ENCODE measurements at regions not wholly inside any gene's neighbourhood (a gene's known extent, or its start where the extent isn't known, plus 50 kb on each side); places are given as distances from the start of the nearest gene placed in this dataset.

GRCh38 chr2:64769392-64770044, 115.8 kb upstream of the SERTAD2 start:
- DNase-seq, result no peak

GRCh38 chr2:64770137-64770780, 116.5 kb upstream of the SERTAD2 start:
- no peak for DNase-seq

- no peak for DNase-seq
Measured at GRCh38 chr2:64770781-64771334, 117.1 kb upstream of the SERTAD2 start.

- DNase-seq, result no peak
Measured at GRCh38 chr2:64771737-64772136, 118.0 kb upstream of the SERTAD2 start.

- DNase-seq, result no peak
Measured at GRCh38 chr2:64773461-64774118, 119.9 kb upstream of the SERTAD2 start.

GRCh38 chr2:64777841-64778240, 124.1 kb upstream of the SERTAD2 start:
- DNase-seq, result no peak

- no peak for DNase-seq
Measured at GRCh38 chr2:64779117-64779690, 125.5 kb upstream of the SERTAD2 start.

GRCh38 chr2:64780041-64780440, 126.3 kb upstream of the SERTAD2 start:
- DNase-seq, result no peak

- no peak for DNase-seq
Measured at GRCh38 chr2:64781711-64782390, 128.1 kb upstream of the SERTAD2 start.

GRCh38 chr2:64784168-64785061, 130.7 kb upstream of the SERTAD2 start:
- no peak for DNase-seq

GRCh38 chr2:64785245-64785644, 131.5 kb upstream of the SERTAD2 start:
- no peak for DNase-seq

GRCh38 chr2:64786343-64787018, 132.8 kb upstream of the SERTAD2 start:
- DNase-seq, result no peak

GRCh38 chr2:64787019-64787365, 133.3 kb upstream of the SERTAD2 start:
- no peak for DNase-seq

GRCh38 chr2:64787698-64788097, 134.0 kb upstream of the SERTAD2 start:
- no peak for DNase-seq

- DNase-seq, result no peak
Measured at GRCh38 chr2:64789466-64790320, 136.0 kb upstream of the SERTAD2 start.

- DNase-seq, result no peak
Measured at GRCh38 chr2:64792300-64792699, 138.6 kb upstream of the SERTAD2 start.

GRCh38 chr2:64792995-64793639, 139.4 kb upstream of the SERTAD2 start:
- no peak for DNase-seq

GRCh38 chr2:64793701-64794100, 140.0 kb upstream of the SERTAD2 start:
- DNase-seq, result no peak

- DNase-seq, result no peak
Measured at GRCh38 chr2:64794426-64794995, 140.8 kb upstream of the SERTAD2 start.

All from CD4-positive, alpha-beta T cell treated with Interleukin-1 beta for 1 hour (primary cell).